ENCODE measurements at regions not wholly inside any gene's neighbourhood (a gene's known extent, or its start where the extent isn't known, plus 50 kb on each side); places are given as distances from the start of the nearest gene placed in this dataset.

GRCh38 chr17:68748381-68748780, 147.2 kb upstream of the FAM20A start:
- DNase-seq (ENCODE audit: extremely low spot score in 2 of 2), result no peak
- H3K4me1 ChIP-seq, result no peaks in the 10 kb centered on the region
- H3K9me3 ChIP-seq, result no peaks in the 10 kb centered on the region
- no peak for TF ChIP-seq CTCF (IDR thresholded peaks at IDR 0.05)
- no peak for TF ChIP-seq POLR2A (IDR thresholded peaks at IDR 0.05)
- no peak for TF ChIP-seq POLR2AphosphoS5 (IDR thresholded peaks at IDR 0.05; ENCODE audit: insufficient read depth in 1 of 2, low read depth in 1 of 2)
- no peak overlapping the region for H3K4me3 ChIP-seq
- no peak overlapping the region for H3K27ac ChIP-seq
- no peaks in the 10 kb centered on the region for H3K27me3 ChIP-seq
- no peaks in the 10 kb centered on the region for H3K36me3 ChIP-seq
- intact Hi-C loops (cut with DNase I), result no loop called here

- no peaks in the 10 kb centered on the region for H3K36me3 ChIP-seq
- H3K27ac ChIP-seq, result no peak overlapping the region
- no peaks in the 10 kb centered on the region for H3K4me1 ChIP-seq
- no peaks in the 10 kb centered on the region for H3K27me3 ChIP-seq
- no peak for DNase-seq (ENCODE audit: extremely low spot score in 2 of 2)
- no peak overlapping the region for H3K4me3 ChIP-seq
- TF ChIP-seq POLR2AphosphoS5 (IDR thresholded peaks at IDR 0.05; ENCODE audit: insufficient read depth in 1 of 2, low read depth in 1 of 2) (no peak), CTCF (IDR thresholded peaks at IDR 0.05) (no peak), POLR2A (IDR thresholded peaks at IDR 0.05) (no peak)
- intact Hi-C loops (cut with DNase I), result no loop called here
- no peaks in the 10 kb centered on the region for H3K9me3 ChIP-seq
Observed at GRCh38 chr17:68740555-68741447, 139.6 kb upstream of the FAM20A start.

- H3K4me3 ChIP-seq, result no peak overlapping the region
- no peaks in the 10 kb centered on the region for H3K36me3 ChIP-seq
- no peak for TF ChIP-seq CTCF (IDR thresholded peaks at IDR 0.05)
- TF ChIP-seq POLR2A (IDR thresholded peaks at IDR 0.05), result no peak
- TF ChIP-seq POLR2AphosphoS5 (IDR thresholded peaks at IDR 0.05; ENCODE audit: insufficient read depth in 1 of 2, low read depth in 1 of 2), result no peak
- H3K9me3 ChIP-seq, result no peaks in the 10 kb centered on the region
- peaks cover 11% of the 10 kb centered on the region for H3K4me1 ChIP-seq
- no peak overlapping the region for H3K27ac ChIP-seq
- no peaks in the 10 kb centered on the region for H3K27me3 ChIP-seq
- intact Hi-C loops (cut with DNase I), result no loop called here
- no peak for DNase-seq (ENCODE audit: extremely low spot score in 2 of 2)
Observed at GRCh38 chr17:68737761-68738443, 136.7 kb upstream of the FAM20A start.

- Histone ChIP-seq H3K27ac (no peak overlapping the region), H3K4me3 (no peak overlapping the region), H3K4me1 (peaks cover 11% of the 10 kb centered on the region), H3K36me3 (no peaks in the 10 kb centered on the region), H3K27me3 (no peaks in the 10 kb centered on the region), H3K9me3 (no peaks in the 10 kb centered on the region)
- intact Hi-C loops (cut with DNase I), result no loop called here
- no peak for DNase-seq (ENCODE audit: extremely low spot score in 2 of 2)
- TF ChIP-seq POLR2AphosphoS5 (IDR thresholded peaks at IDR 0.05; ENCODE audit: insufficient read depth in 1 of 2, low read depth in 1 of 2), result no peak
- TF ChIP-seq POLR2A (IDR thresholded peaks at IDR 0.05), result no peak
- TF ChIP-seq CTCF (IDR thresholded peaks at IDR 0.05), result no peak
Observed at GRCh38 chr17:68734931-68735330, 133.8 kb upstream of the FAM20A start.

All from vagina (tissue), 2 donors.